Spinal cord (tissue), 9 donors: ENCODE measurements at regions not wholly inside any gene's neighbourhood (a gene's known extent, or its start where the extent isn't known, plus 50 kb on each side); places are given as distances from the start of the nearest gene placed in this dataset.
A peak's percentile ranks its signal among the peaks of the same experiment; 100 is the strongest.

Experiments
- DNase-seq, 6 donors: peaks; one replicate each; pipeline versions ENCODE4 v3.0.0 to v3.0.0-alpha.2; 2013 to 2015; ENCODE audit warnings: low spot score in 6 of 6, low read depth in 4 of 6
- H3K27ac ChIP-seq: one replicate; pipeline ENCODE4 v1.5.1; 2013; ENCODE audit warnings: low read depth, low read length, control low read depth
- H3K27me3 ChIP-seq: one replicate; pipeline ENCODE4 v1.6.1; 2013; ENCODE audit warnings: low read length; ENCODE audit not compliant: control insufficient read depth, insufficient read depth
- H3K36me3 ChIP-seq: one replicate; pipeline ENCODE4 v1.6.1; 2013; ENCODE audit warnings: low read length; ENCODE audit not compliant: control insufficient read depth, insufficient read depth
- H3K4me1 ChIP-seq: one replicate; pipeline ENCODE4 v1.6.1; 2013; ENCODE audit warnings: low read length; ENCODE audit not compliant: control insufficient read depth, insufficient read depth
- H3K4me3 ChIP-seq: one replicate; pipeline ENCODE4 v1.5.1; 2013; ENCODE audit warnings: low read depth, low read length, control low read depth
- H3K9me3 ChIP-seq: one replicate; pipeline ENCODE4 v1.6.1; 2013; ENCODE audit warnings: low read length; ENCODE audit not compliant: control insufficient read depth, insufficient read depth
- WGBS: methylation state at CpG from one replicate; pipeline ENCODE4 v1.1.5; 2013; ENCODE audit warnings: missing lambda C conversion rate; ENCODE audit not compliant: insufficient coverage; 5-methylcytosine and 5-hydroxymethylcytosine counted together
- donor health status: healthy.

DNA sequence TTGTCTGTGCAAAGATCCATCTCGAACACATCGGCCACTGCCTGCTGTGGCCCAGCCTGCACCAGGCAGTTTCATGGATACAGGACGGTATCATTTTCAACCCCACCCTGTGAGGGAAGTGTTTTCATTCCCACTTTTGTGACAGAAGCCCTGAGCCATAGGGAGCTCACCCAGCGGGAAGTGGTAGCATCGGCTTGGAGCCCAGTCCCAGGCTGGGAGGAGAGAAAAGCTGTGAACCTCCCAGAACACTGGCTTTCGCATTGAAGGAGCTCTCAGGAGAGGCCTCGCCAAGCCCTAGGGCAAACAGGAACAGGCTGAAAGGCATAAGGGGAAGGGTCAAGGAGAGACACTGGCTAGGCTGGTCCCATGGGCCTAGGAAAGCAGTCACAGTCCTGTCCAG is 166.1 kb downstream of the TFCP2L1 start:
- no peak for DNase-seq
- WGBS: 64% methylated on average over 4 of the region's 7 CpGs

DNA sequence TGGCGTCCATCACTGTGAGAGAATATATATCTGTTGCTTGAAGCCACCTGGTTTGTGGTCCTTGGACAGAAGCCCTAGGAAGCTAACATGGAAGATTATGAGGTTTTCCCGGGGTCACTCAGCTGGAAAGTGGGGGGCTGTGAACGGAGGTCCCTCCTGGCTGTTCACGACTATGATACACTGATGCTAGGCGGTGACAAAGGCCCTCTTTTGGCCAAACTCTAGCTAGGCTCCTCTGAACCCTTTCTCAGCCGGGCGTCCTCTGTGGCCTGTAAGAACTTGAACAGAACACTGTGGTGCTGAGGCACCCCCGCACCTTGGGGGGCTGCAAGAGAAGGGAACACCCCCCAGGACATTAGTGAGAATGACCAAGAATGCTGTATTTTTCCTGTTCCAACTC is 164.6 kb downstream of the TFCP2L1 start:
- Histone ChIP-seq H3K36me3 (no peaks in the 10 kb centered on the region), H3K4me3 (no peak overlapping the region), H3K27ac (no peak overlapping the region), H3K27me3 (no peaks in the 10 kb centered on the region), H3K4me1 (no peaks in the 10 kb centered on the region), H3K9me3 (no peaks in the 10 kb centered on the region)
- DNase-seq: no peak
- WGBS: 93% methylated on average over 7 of the region's 8 CpGs

More for the DNA sequence above, 166.1 kb downstream of the TFCP2L1 start:
- H3K4me3 ChIP-seq: no peak overlapping the region
- no peaks in the 10 kb centered on the region for H3K9me3 ChIP-seq
- no peaks in the 10 kb centered on the region for H3K4me1 ChIP-seq
- H3K36me3 ChIP-seq: no peaks in the 10 kb centered on the region
- H3K27ac ChIP-seq: no peak overlapping the region
- no peaks in the 10 kb centered on the region for H3K27me3 ChIP-seq

DNA sequence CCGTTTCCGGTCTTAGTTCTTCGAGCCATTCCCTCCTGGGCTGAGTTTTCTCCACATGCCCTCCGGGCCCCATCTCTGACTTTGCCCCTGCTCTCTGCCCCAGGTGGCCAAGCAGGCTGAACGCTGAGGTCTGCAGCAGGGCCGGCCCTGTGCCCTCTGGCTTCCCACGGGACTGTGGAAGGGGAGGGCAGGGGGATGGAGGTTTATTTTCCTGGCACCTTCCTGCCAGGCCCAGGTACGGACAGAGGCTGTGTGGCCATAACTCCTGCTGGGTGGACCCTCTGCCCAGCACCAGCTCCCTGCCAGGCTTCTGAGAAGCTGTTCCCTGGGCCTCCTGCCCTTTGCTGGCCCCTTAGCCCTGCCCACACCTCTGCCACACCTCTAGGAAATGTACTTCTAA is 164.0 kb downstream of the TFCP2L1 start:
- Histone ChIP-seq H3K4me1 (no peaks in the 10 kb centered on the region), H3K27ac (no peak overlapping the region), H3K4me3 (no peak overlapping the region), H3K36me3 (no peaks in the 10 kb centered on the region), H3K9me3 (no peaks in the 10 kb centered on the region), H3K27me3 (no peaks in the 10 kb centered on the region)
- no peak for DNase-seq
- WGBS: 70% methylated on average over 7 of the region's 8 CpGs

DNA sequence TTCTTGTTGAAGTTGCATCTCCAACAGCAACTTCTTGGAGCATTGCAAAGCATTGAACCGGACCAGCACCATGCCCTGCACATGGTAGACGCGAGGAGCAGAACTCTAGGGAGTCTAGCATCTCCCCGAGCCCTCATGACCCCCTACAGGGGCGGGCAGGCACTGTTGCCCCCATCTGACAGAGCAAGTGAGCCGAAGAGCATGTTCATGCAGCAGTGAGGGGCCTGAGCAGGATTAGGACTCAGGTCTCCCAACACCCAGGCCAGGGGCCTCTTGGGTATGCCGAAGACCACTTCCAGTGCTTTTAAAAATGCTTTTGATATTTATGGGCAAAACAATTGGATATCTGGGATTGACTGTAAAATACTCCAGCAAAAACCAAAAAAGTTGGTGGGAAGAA is 163.3 kb downstream of the TFCP2L1 start:
- no peak for DNase-seq
- Histone ChIP-seq H3K4me1 (no peaks in the 10 kb centered on the region), H3K4me3 (no peak overlapping the region), H3K27me3 (no peaks in the 10 kb centered on the region), H3K27ac (no peak overlapping the region), H3K9me3 (no peaks in the 10 kb centered on the region), H3K36me3 (no peaks in the 10 kb centered on the region)
- WGBS: 84% methylated on average over 7 of the region's 7 CpGs

DNA sequence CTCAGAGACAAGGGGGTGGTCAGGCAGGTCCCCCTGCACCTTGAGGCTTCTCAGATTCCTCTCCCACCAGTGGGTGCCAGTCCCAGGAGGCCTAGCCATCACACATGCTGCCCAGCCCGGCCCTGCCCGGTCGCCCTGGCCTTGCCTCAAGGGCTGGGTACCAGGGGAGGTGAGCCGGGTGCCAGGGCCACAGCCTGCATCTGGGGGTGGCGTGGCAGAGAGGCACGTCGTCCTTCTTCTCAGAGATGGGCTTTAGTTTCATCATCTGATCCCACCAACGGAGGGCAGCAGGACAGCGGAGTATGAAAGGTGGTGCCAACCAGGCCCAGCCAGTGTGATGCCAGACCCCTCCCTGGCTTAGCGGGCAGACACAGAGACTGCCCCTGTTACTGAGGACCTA is 161.7 kb downstream of the TFCP2L1 start:
- 91% methylated on average over 10 of the region's 10 CpGs for WGBS
- H3K4me1 ChIP-seq: no peaks in the 10 kb centered on the region
- H3K4me3 ChIP-seq: no peak overlapping the region
- no peaks in the 10 kb centered on the region for H3K27me3 ChIP-seq
- H3K36me3 ChIP-seq: no peaks in the 10 kb centered on the region
- DNase-seq: no peak
- H3K9me3 ChIP-seq: no peaks in the 10 kb centered on the region
- H3K27ac ChIP-seq: no peak overlapping the region

DNA sequence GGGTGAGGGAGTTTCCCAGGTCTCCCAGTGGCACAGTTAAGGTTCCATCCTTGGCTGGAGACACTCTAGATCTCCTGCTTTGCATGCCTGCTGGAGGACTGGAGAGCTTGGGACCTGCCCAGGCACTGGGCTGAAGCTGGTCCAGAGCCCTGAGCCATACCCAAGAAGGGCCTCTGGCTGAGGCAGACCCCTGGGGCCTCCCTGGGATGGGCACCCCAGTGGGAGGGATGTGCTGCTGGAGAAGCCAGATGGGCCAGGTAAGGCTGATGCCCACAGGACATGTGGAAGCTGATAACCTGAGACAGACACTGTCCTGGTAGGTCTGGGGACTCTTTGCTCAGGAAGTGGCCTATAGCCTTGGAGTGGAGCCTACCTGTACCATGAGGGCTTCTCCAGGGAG is 160.7 kb downstream of the TFCP2L1 start:
- no peak overlapping the region for H3K4me3 ChIP-seq
- no peak for DNase-seq
- no peak overlapping the region for H3K27ac ChIP-seq
- no peaks in the 10 kb centered on the region for H3K9me3 ChIP-seq
- H3K36me3 ChIP-seq: no peaks in the 10 kb centered on the region
- H3K27me3 ChIP-seq: no peaks in the 10 kb centered on the region
- no peaks in the 10 kb centered on the region for H3K4me1 ChIP-seq

DNA sequence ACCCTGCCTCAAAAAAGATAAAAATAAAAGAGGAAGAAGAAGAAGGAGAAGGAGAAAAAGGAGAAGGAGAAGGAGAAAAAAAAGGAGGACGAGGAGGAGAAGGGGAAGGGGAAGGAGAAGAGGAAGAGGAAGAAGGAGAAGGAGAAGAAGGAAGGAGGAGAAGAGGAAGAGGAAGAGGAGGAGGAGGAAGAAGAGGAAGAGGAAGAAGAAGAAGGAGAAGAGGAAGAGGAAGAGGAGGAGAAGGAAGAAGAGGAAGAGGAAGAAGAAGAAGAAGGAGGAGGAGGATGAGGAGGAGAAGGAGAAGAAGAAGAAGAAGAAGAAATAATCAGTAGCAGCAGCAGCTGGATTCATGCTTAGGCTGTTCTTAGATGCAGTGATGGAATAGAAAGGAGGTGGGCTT is 159.7 kb downstream of the TFCP2L1 start:
- Histone ChIP-seq H3K36me3 (no peaks in the 10 kb centered on the region), H3K27me3 (no peaks in the 10 kb centered on the region), H3K4me3 (no peak overlapping the region), H3K9me3 (no peaks in the 10 kb centered on the region), H3K27ac (no peak overlapping the region), H3K4me1 (no peaks in the 10 kb centered on the region)
- WGBS: 64% methylated on average over 1 of the region's 1 CpG
- no peak for DNase-seq

DNA sequence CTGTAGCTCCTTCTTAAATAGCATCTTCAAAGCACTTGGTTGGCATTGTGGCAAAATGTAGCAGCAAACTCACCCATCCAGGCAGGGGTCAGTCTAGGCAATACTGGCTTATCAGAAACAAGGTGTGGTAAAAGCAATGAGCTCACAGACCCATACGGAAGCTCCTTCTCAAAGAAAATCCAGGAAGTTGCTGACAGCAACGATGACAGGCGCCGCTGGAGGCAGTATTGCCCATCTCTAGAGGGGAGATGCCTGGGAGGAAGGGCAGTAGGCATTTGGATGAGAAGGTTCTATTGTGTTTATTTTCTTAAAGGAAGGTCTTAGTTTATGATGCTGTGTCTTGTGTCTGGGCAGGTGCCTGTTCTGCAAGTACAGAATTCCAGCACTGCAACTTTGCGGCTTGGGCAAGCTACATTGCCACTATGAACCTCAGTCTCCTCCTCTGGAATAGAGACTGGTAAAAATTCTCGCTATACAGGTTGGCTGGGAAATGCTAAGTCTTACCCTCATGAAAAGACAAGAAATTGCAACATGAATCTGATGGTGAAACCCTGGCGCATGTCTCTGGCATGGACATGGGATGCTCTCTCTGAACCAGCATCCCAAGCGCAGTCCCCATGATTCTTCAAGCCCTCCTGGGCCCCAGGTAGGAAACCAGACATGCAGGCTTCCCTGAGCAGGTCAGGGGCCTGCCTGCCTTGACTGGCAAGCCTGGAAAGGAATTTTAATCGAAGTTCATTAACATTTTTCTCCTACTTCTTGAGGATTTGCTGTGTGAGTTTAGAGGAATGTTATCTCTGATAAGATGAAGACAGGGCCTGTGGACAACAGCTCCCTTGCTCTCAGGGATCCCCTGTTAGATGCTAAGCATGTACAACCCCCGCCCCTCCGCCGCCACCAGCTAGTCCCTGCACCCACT is 156.0 kb downstream of the TFCP2L1 start:
- no peak overlapping the region for H3K4me3 ChIP-seq
- WGBS: 66% methylated on average over 10 of the region's 12 CpGs
- DNase-seq: peak in 5 of 6 donors; percentile 1 to 58 (median 2)
- no peaks in the 10 kb centered on the region for H3K27me3 ChIP-seq
- no peak overlapping the region for H3K27ac ChIP-seq
- no peaks in the 10 kb centered on the region for H3K36me3 ChIP-seq
- H3K4me1 ChIP-seq: no peaks in the 10 kb centered on the region
- H3K9me3 ChIP-seq: no peaks in the 10 kb centered on the region

DNA sequence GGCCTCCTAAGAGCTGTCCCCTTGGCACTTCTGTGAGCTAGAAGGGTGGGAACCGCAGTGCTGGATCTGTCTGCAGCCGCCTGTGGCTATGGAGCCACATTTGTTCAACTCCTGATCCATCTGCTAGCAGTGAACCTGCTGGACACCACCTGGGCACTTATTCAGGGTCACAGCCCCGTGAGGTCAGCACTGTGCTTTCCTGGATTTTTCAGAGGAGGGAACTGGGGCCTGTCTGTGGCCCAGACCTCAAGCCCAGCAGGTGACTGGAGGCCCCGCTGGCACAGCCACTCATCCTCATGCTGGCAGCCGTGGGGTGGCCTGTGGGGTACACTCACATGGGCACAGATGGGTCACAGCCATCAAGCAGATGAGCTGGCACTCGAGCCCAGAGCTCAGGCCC is 155.3 kb downstream of the TFCP2L1 start:
- Histone ChIP-seq H3K4me1 (no peaks in the 10 kb centered on the region), H3K27ac (no peak overlapping the region), H3K36me3 (no peaks in the 10 kb centered on the region), H3K4me3 (no peak overlapping the region), H3K27me3 (no peaks in the 10 kb centered on the region), H3K9me3 (no peaks in the 10 kb centered on the region)
- DNase-seq: peak in 1 of 6 donors; percentile 25
- 74% methylated on average over 6 of the region's 6 CpGs for WGBS

DNA sequence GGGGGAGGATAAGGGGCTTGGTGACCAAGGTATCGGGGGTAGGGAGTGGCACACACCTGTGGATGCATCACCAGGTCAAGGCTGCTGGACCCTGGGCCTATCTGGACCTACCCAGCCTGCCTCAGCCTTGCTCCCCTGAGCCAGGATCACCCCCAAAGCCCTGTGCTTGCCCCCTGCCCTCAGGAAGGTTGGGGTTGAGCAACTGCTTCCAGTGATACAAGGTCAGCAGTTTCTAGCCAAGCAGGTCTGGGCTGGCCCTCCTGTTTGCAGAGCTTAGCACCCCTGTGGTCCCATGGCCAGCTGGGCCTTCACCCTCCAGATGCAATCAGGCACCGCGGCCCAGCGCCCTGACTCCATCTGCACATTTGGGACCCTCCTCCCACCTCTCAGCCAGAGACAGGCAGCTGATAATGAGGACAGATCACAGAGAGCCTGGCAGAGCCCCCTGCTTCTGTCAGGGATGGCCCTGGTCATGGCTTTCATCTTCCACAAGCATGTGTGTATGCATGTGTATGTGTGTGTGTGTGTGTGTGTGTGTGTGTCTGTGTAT is 154.6 kb downstream of the TFCP2L1 start:
- Histone ChIP-seq H3K36me3 (no peaks in the 10 kb centered on the region), H3K9me3 (no peaks in the 10 kb centered on the region), H3K27me3 (no peaks in the 10 kb centered on the region), H3K27ac (no peak overlapping the region), H3K4me1 (no peaks in the 10 kb centered on the region), H3K4me3 (no peak overlapping the region)
- 82% methylated on average over 3 of the region's 4 CpGs for WGBS
- DNase-seq: no peak
